Spinal cord (tissue), 9 donors: ENCODE measurements at regions not wholly inside any gene's neighbourhood (a gene's known extent, or its start where the extent isn't known, plus 50 kb on each side); places are given as distances from the start of the nearest gene placed in this dataset.

ENCODE experiments used
- DNase-seq, 6 donors: peaks; one replicate each; pipeline versions ENCODE4 v3.0.0 to v3.0.0-alpha.2; 2013 to 2015; ENCODE audit warnings: low spot score in 6 of 6, low read depth in 4 of 6
- H3K27ac ChIP-seq: one replicate; pipeline ENCODE4 v1.5.1; 2013; ENCODE audit warnings: low read depth, low read length, control low read depth
- H3K27me3 ChIP-seq: one replicate; pipeline ENCODE4 v1.6.1; 2013; ENCODE audit warnings: low read length; ENCODE audit not compliant: control insufficient read depth, insufficient read depth
- H3K36me3 ChIP-seq: one replicate; pipeline ENCODE4 v1.6.1; 2013; ENCODE audit warnings: low read length; ENCODE audit not compliant: control insufficient read depth, insufficient read depth
- H3K4me1 ChIP-seq: one replicate; pipeline ENCODE4 v1.6.1; 2013; ENCODE audit warnings: low read length; ENCODE audit not compliant: control insufficient read depth, insufficient read depth
- H3K4me3 ChIP-seq: one replicate; pipeline ENCODE4 v1.5.1; 2013; ENCODE audit warnings: low read depth, low read length, control low read depth
- H3K9me3 ChIP-seq: one replicate; pipeline ENCODE4 v1.6.1; 2013; ENCODE audit warnings: low read length; ENCODE audit not compliant: control insufficient read depth, insufficient read depth
- WGBS: methylation state at CpG from one replicate; pipeline ENCODE4 v1.1.5; 2013; ENCODE audit warnings: missing lambda C conversion rate; ENCODE audit not compliant: insufficient coverage; 5-methylcytosine and 5-hydroxymethylcytosine counted together
- donor health status: healthy.

- Histone ChIP-seq H3K27me3 (no peaks in the 10 kb centered on the region), H3K4me3 (no peak overlapping the region), H3K4me1 (no peaks in the 10 kb centered on the region), H3K27ac (no peak overlapping the region), H3K9me3 (peaks cover 12% of the 10 kb centered on the region), H3K36me3 (no peaks in the 10 kb centered on the region)
- WGBS = no CpG with 5 or more reads among the region's 1 CpG
- DNase-seq = no peak
Measured at GRCh38 chr2:575727-576236, 101.4 kb downstream of the TMEM18 start.

- H3K9me3 ChIP-seq = peaks cover 12% of the 10 kb centered on the region
- H3K4me3 ChIP-seq = no peak overlapping the region
- H3K27ac ChIP-seq = no peak overlapping the region
- 94% methylated on average over 13 of the region's 14 CpGs for WGBS
- DNase-seq = no peak
- H3K27me3 ChIP-seq = no peaks in the 10 kb centered on the region
- no peaks in the 10 kb centered on the region for H3K4me1 ChIP-seq
- no peaks in the 10 kb centered on the region for H3K36me3 ChIP-seq
Measured at GRCh38 chr2:575030-575726, 102.0 kb downstream of the TMEM18 start.

- no peaks in the 10 kb centered on the region for H3K36me3 ChIP-seq
- no peaks in the 10 kb centered on the region for H3K4me1 ChIP-seq
- peaks cover 12% of the 10 kb centered on the region for H3K9me3 ChIP-seq
- DNase-seq = no peak
- no peaks in the 10 kb centered on the region for H3K27me3 ChIP-seq
- no peak overlapping the region for H3K4me3 ChIP-seq
- 39% methylated on average over 2 of the region's 6 CpGs for WGBS
- H3K27ac ChIP-seq = no peak overlapping the region
Measured at GRCh38 chr2:573805-574392, 103.3 kb downstream of the TMEM18 start.

- H3K4me1 ChIP-seq = no peaks in the 10 kb centered on the region
- H3K4me3 ChIP-seq = no peak overlapping the region
- peaks cover 12% of the 10 kb centered on the region for H3K9me3 ChIP-seq
- no peak overlapping the region for H3K27ac ChIP-seq
- no peaks in the 10 kb centered on the region for H3K27me3 ChIP-seq
- 88% methylated on average over 9 of the region's 9 CpGs for WGBS
- DNase-seq = no peak
- H3K36me3 ChIP-seq = no peaks in the 10 kb centered on the region
Measured at GRCh38 chr2:573025-573424, 104.2 kb downstream of the TMEM18 start.

GRCh38 chr2:569681-570080 lies 107.5 kb downstream of the TMEM18 start:
- Histone ChIP-seq H3K4me1 (no peaks in the 10 kb centered on the region), H3K27ac (no peak overlapping the region), H3K4me3 (no peak overlapping the region), H3K27me3 (no peaks in the 10 kb centered on the region), H3K9me3 (peaks cover 1% of the 10 kb centered on the region), H3K36me3 (no peaks in the 10 kb centered on the region)
- WGBS = 100% methylated on average over 1 of the region's 3 CpGs
- no peak for DNase-seq

- WGBS = 84% methylated on average over 2 of the region's 4 CpGs
- no peaks in the 10 kb centered on the region for H3K27me3 ChIP-seq
- H3K4me3 ChIP-seq = no peak overlapping the region
- no peak overlapping the region for H3K27ac ChIP-seq
- peaks cover 1% of the 10 kb centered on the region for H3K9me3 ChIP-seq
- no peak for DNase-seq
- H3K36me3 ChIP-seq = no peaks in the 10 kb centered on the region
- no peaks in the 10 kb centered on the region for H3K4me1 ChIP-seq
Measured at GRCh38 chr2:568639-569235, 108.5 kb downstream of the TMEM18 start.

GRCh38 chr2:567865-568638 lies 109.2 kb downstream of the TMEM18 start:
- Histone ChIP-seq H3K36me3 (no peaks in the 10 kb centered on the region), H3K9me3 (peaks cover 1% of the 10 kb centered on the region), H3K4me1 (no peaks in the 10 kb centered on the region), H3K4me3 (no peak overlapping the region), H3K27ac (no peak overlapping the region), H3K27me3 (no peaks in the 10 kb centered on the region)
- 76% methylated on average over 26 of the region's 27 CpGs for WGBS
- DNase-seq = peak in 1 of 6 donors; percentile 39

- DNase-seq = no peak
- Histone ChIP-seq H3K27ac (no peak overlapping the region), H3K4me3 (no peak overlapping the region), H3K9me3 (peaks cover 1% of the 10 kb centered on the region), H3K27me3 (no peaks in the 10 kb centered on the region), H3K4me1 (no peaks in the 10 kb centered on the region), H3K36me3 (no peaks in the 10 kb centered on the region)
- 100% methylated on average over 3 of the region's 9 CpGs for WGBS
Measured at GRCh38 chr2:567496-567864, 109.7 kb downstream of the TMEM18 start.

- Histone ChIP-seq H3K4me1 (no peaks in the 10 kb centered on the region), H3K36me3 (no peaks in the 10 kb centered on the region), H3K27me3 (no peaks in the 10 kb centered on the region), H3K27ac (no peak overlapping the region), H3K9me3 (no peaks in the 10 kb centered on the region), H3K4me3 (no peak overlapping the region)
- DNase-seq = no peak
- 93% methylated on average over 15 of the region's 19 CpGs for WGBS
Measured at GRCh38 chr2:566379-567313, 110.6 kb downstream of the TMEM18 start.
